ENCODE measurements at regions not wholly inside any gene's neighbourhood (a gene's known extent, or its start where the extent isn't known, plus 50 kb on each side); places are given as distances from the start of the nearest gene placed in this dataset.
A peak's percentile ranks its signal among the peaks of the same experiment; 100 is the strongest.

DNA sequence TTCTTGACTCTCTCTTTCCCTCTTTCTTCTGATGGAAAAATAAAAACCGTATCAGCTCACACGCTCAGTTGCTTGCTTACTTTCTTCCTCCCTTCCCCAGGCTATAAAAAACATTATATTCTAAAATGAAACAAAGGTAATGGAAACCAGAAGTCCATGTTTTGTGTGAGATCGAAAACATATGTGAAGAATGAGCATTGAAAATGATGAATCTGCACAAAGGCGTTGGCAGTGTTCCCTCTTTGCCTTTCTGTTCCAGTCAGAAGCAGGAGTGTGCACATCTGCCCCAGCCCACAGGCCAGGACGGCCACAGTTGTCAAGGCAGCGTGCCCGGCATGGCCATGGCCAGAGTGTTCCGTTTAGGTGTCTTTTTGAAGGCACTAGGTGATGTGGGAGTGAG, 185.3 kb upstream of the USP24 start:
- Mint-ChIP-seq H3K27me3 (peaks cover 3% of the 10 kb centered on the region), H3K4me1 (ENCODE audit: unreplicated experiment) (peaks cover 8% of the 10 kb centered on the region)

DNA sequence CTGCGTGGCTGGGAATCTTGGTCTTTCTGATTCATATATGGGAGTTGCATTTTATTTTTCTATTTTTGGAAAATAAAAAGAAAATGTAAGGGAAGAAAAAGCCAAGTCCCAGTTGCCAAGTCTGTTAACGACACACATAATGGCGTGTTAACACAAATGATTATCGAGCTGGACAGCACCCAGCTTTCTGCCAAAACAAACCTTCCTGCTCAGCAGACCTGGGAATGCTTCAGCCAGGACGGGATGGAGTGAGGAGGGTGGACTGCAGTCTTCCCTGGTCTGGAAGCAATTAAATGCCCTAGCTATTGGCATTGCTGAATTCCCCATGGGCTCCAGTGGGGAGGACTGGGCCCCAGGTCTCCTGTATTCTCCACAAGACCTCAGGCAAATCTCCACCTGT, 184.2 kb upstream of the USP24 start:
- H3K27ac Mint-ChIP-seq, result no peak overlapping the region
- TF ChIP-seq CTCF (conservative IDR thresholded peaks at IDR 0.05), result no peak

More for the DNA sequence above, 185.3 kb upstream of the USP24 start:
- DNase-seq (ENCODE audit: extremely low spot score, unreplicated experiment), result no peak
- Mint-ChIP-seq H3K9me3 (no peaks in the 10 kb centered on the region), H3K4me3 (no peak overlapping the region), H3K27ac (no peak overlapping the region), H3K36me3 (no peaks in the 10 kb centered on the region)
- no peak for TF ChIP-seq CTCF (conservative IDR thresholded peaks at IDR 0.05)

DNA sequence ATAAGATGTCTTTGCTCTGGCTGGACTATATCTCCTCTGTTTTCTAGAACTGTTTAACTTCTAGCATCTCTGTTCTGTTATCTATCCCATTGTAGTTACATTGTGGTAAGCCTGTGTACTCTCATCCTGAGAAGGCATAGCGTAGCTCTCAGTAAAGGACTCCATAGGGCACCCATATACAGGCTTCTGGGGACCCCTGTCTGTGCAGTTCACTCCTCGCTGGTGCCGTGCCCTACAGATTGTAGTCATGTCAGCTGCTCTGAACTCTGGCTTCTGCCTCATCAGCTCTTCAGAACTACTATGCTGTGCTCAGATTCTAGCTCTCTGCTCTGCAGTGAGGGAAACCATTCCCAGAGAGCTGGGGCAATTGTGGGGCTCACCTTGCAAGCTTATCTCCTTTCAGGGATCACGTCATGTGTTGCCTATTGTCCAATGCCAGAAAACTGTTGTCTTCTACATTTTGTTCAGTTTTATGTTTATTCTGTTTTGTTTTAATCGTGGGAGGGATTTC, 181.3 kb upstream of the USP24 start:
- H3K27me3 Mint-ChIP-seq, result no peaks in the 10 kb centered on the region

More for the DNA sequence above, 184.2 kb upstream of the USP24 start:
- H3K27me3 Mint-ChIP-seq, result peaks cover 3% of the 10 kb centered on the region
- H3K4me3 Mint-ChIP-seq, result no peak overlapping the region
- DNase-seq (ENCODE audit: extremely low spot score, unreplicated experiment), result no peak
- peaks cover 8% of the 10 kb centered on the region for H3K4me1 Mint-ChIP-seq (ENCODE audit: unreplicated experiment)
- H3K9me3 Mint-ChIP-seq, result no peaks in the 10 kb centered on the region
- H3K36me3 Mint-ChIP-seq, result no peaks in the 10 kb centered on the region

DNA sequence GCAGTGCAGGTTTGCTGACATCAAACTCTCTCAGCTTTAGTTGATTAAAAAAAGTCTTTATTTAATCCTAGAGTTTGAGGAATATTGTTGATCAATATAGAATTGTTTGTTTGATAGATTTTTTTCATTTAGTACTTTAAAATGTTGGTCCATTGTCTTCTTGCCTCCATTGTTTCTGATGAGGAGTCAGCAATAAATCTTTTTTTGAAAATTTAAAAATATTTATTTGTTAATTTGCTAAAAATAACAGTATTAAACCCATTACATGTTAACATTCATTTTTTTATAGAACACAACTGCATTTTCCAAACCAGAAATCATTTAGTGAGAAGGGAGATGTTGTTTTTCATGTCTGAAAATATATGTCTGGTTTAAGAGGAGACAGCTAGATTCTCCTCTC, 173.8 kb upstream of the USP24 start:
- no peak for TF ChIP-seq CTCF (conservative IDR thresholded peaks at IDR 0.05)
- no peak for DNase-seq (ENCODE audit: extremely low spot score, unreplicated experiment)
- Mint-ChIP-seq H3K4me3 (no peak overlapping the region), H3K36me3 (no peaks in the 10 kb centered on the region), H3K9me3 (peaks cover 5% of the 10 kb centered on the region), H3K27ac (no peak overlapping the region), H3K4me1 (ENCODE audit: unreplicated experiment) (peaks cover 13% of the 10 kb centered on the region), H3K27me3 (no peaks in the 10 kb centered on the region)

More for the DNA sequence above, 181.3 kb upstream of the USP24 start:
- no peak for TF ChIP-seq CTCF (conservative IDR thresholded peaks at IDR 0.05)
- DNase-seq (ENCODE audit: extremely low spot score, unreplicated experiment), result no peak
- Mint-ChIP-seq H3K36me3 (no peaks in the 10 kb centered on the region), H3K27ac (no peak overlapping the region), H3K4me1 (ENCODE audit: unreplicated experiment) (peaks cover 8% of the 10 kb centered on the region), H3K9me3 (no peaks in the 10 kb centered on the region), H3K4me3 (no peak overlapping the region)

GRCh38 chr1:55387145-55387544, 172.0 kb upstream of the USP24 start:
- Mint-ChIP-seq H3K9me3 (peaks cover 5% of the 10 kb centered on the region), H3K36me3 (no peaks in the 10 kb centered on the region), H3K4me3 (no peak overlapping the region), H3K27me3 (no peaks in the 10 kb centered on the region), H3K27ac (no peak overlapping the region), H3K4me1 (ENCODE audit: unreplicated experiment) (peaks cover 26% of the 10 kb centered on the region)
- TF ChIP-seq CTCF (conservative IDR thresholded peaks at IDR 0.05), result no peak
- DNase-seq (ENCODE audit: extremely low spot score, unreplicated experiment), result no peak

DNA sequence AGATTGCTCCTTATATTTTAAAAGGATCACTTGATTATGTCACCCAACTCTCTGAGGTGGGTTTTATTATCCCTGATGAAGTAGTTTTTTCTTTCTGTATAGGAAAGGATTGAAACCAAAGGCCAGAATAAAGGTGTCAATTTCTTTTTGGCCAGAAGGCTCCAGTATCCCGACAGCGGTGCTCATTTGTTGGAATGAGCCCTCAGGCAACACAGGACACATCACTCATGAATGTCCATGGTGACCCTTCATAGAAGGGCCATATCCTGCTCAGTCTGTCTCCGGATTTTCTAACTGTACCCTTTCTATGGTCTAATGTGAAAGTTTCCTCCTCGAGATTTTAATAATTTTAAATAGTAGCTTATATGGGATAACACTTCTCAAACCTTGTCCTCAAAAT, 171.3 kb upstream of the USP24 start:
- DNase-seq (ENCODE audit: extremely low spot score, unreplicated experiment), result no peak
- no peaks in the 10 kb centered on the region for H3K27me3 Mint-ChIP-seq
- H3K9me3 Mint-ChIP-seq, result peaks cover 5% of the 10 kb centered on the region
- H3K4me3 Mint-ChIP-seq, result no peak overlapping the region
- no peak for TF ChIP-seq CTCF (conservative IDR thresholded peaks at IDR 0.05)
- H3K4me1 Mint-ChIP-seq (ENCODE audit: unreplicated experiment), result peaks cover 27% of the 10 kb centered on the region
- no peaks in the 10 kb centered on the region for H3K36me3 Mint-ChIP-seq
- peak overlapping the region; percentile 29 for H3K27ac Mint-ChIP-seq
